Type B pancreatic cell (in vitro differentiated cells): ENCODE measurements at regions not wholly inside any gene's neighbourhood (a gene's known extent, or its start where the extent isn't known, plus 50 kb on each side); places are given as distances from the start of the nearest gene placed in this dataset.

Experiments used
- DNase-seq: peaks from one replicate; pipeline ENCODE4 v3.0.0; 2021; ENCODE audit warnings: mixed read lengths; ENCODE audit not compliant: unreplicated experiment; ENCODE audit errors: extremely low spot score
- H3K27ac Mint-ChIP-seq: 2 replicates; pipeline ENCODE4 v1.8.0; 2021; ENCODE audit warnings: mild to moderate bottlenecking, mixed read lengths
- H3K27me3 Mint-ChIP-seq: 2 replicates; pipeline ENCODE4 v1.8.0; 2021; ENCODE audit warnings: mixed read lengths
- H3K36me3 Mint-ChIP-seq: 2 replicates; pipeline ENCODE4 v1.8.0; 2021; ENCODE audit warnings: mixed read lengths
- H3K4me1 Mint-ChIP-seq: one replicate; pipeline ENCODE4 v1.8.0; 2021; ENCODE audit warnings: mixed read lengths; ENCODE audit not compliant: unreplicated experiment
- H3K4me3 Mint-ChIP-seq: 2 replicates; pipeline ENCODE4 v1.8.0; 2021; ENCODE audit warnings: mild to moderate bottlenecking, mixed read lengths
- H3K9me3 Mint-ChIP-seq: 2 replicates; pipeline ENCODE4 v1.8.0; 2021; ENCODE audit warnings: mixed read lengths
- CTCF ChIP-seq: fragments of 200-600 bp; sonication (generic); conservative IDR thresholded peaks from 2 replicates; pipeline ENCODE4 v1.5.0; 2021; ENCODE audit warnings: antibody characterized with exemption, mild to moderate bottlenecking

DNA sequence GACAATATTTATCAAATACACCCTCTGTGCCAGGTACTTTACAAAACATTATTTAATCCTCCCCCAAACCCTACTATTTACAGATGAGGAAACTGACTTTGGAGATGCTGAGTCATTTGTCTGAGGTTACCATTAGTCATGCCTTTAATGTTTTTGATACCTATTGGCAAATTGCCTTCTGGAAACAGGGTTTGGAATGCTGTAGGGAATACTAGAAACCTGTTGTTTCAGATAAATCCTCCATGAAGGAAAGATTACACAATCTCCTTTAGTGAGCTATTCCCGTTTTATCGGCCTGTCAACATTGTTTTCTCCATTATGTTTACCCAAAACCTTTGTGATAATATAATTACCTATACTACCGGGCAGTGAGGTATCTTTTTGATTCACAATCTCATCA is 93.6 kb upstream of the ADGRF1 start:
- H3K27me3 Mint-ChIP-seq = no peaks in the 10 kb centered on the region
- no peak overlapping the region for H3K4me3 Mint-ChIP-seq
- DNase-seq = no peak
- peaks cover 44% of the 10 kb centered on the region for H3K4me1 Mint-ChIP-seq
- H3K36me3 Mint-ChIP-seq = no peaks in the 10 kb centered on the region
- H3K9me3 Mint-ChIP-seq = no peaks in the 10 kb centered on the region
- no peak for TF ChIP-seq CTCF
- peak overlapping the region; percentile 74 for H3K27ac Mint-ChIP-seq

GRCh38 chr6:47134476-47135189 is 92.5 kb upstream of the ADGRF1 start:
- H3K27me3 Mint-ChIP-seq = no peaks in the 10 kb centered on the region
- no peak for TF ChIP-seq CTCF
- peaks cover 44% of the 10 kb centered on the region for H3K4me1 Mint-ChIP-seq
- no peaks in the 10 kb centered on the region for H3K36me3 Mint-ChIP-seq
- peak overlapping the region; percentile 86 for H3K27ac Mint-ChIP-seq
- H3K4me3 Mint-ChIP-seq = peak overlapping the region; percentile 60
- no peaks in the 10 kb centered on the region for H3K9me3 Mint-ChIP-seq
- DNase-seq = no peak

GRCh38 chr6:47133230-47134000 is 91.3 kb upstream of the ADGRF1 start:
- no peak overlapping the region for H3K4me3 Mint-ChIP-seq
- no peak for DNase-seq
- no peaks in the 10 kb centered on the region for H3K27me3 Mint-ChIP-seq
- TF ChIP-seq CTCF = no peak
- H3K9me3 Mint-ChIP-seq = no peaks in the 10 kb centered on the region
- no peaks in the 10 kb centered on the region for H3K36me3 Mint-ChIP-seq
- H3K27ac Mint-ChIP-seq = no peak overlapping the region
- peaks cover 45% of the 10 kb centered on the region for H3K4me1 Mint-ChIP-seq

DNA sequence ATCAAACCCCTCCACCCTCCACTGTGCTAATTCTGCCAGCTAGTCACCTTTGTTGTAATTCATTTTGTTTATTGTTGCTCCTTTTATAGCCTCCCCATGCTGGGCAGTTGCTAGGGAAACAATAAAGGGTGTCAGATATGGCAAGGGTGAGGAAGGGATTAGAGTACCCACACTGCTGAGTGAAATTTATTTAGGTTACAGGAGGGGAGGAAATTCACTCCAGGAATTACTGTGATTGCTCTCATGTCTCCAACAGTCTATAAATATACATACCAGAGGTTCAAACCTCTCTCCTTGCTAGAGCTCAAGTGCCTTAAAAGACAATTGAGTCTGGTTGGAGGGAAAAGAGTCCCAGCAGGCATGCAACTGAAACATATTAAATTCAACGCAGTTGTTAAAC is 90.6 kb upstream of the ADGRF1 start:
- H3K9me3 Mint-ChIP-seq = no peaks in the 10 kb centered on the region
- TF ChIP-seq CTCF = no peak
- DNase-seq = no peak
- H3K4me3 Mint-ChIP-seq = no peak overlapping the region
- H3K27ac Mint-ChIP-seq = no peak overlapping the region
- peaks cover 50% of the 10 kb centered on the region for H3K4me1 Mint-ChIP-seq
- no peaks in the 10 kb centered on the region for H3K27me3 Mint-ChIP-seq
- no peaks in the 10 kb centered on the region for H3K36me3 Mint-ChIP-seq

DNA sequence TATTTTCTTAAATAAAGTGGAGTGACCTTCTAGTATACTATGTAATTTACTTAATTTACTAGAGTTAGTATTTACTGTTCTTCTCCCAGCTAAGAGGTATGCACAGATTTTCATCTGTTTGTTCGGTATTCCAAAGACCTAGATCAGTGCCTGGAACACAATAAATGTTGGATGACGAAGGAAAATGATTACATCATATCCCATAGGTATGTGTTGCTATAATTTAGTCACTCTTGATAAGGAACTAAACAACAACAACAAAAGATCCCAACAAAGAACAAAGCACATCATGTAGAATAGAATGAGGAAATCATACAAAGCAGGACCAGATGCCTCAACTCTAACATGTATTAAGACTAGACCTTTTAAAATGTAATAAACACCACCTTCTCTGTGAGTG is 89.6 kb upstream of the ADGRF1 start:
- Mint-ChIP-seq H3K36me3 (no peaks in the 10 kb centered on the region), H3K4me1 (peaks cover 59% of the 10 kb centered on the region), H3K27me3 (no peaks in the 10 kb centered on the region), H3K9me3 (no peaks in the 10 kb centered on the region), H3K27ac (no peak overlapping the region), H3K4me3 (no peak overlapping the region)
- TF ChIP-seq CTCF = no peak
- no peak for DNase-seq
